Endothelial cell of umbilical vein (primary cell): ENCODE measurements at regions not wholly inside any gene's neighbourhood (a gene's known extent, or its start where the extent isn't known, plus 50 kb on each side); places are given as distances from the start of the nearest gene placed in this dataset.

Experiments used
- BruUV-seq: library from RNA; stranded (reverse); fragments of 400-500 nt; replicated peaks from 2 replicates; lab custom pipeline; 2021; lab: Mats Ljungman, UMichigan
- CTCF ChIA-PET: fragments of 300-600, 350-600 bp; sonication (Branson Sonifier 250); formaldehyde crosslinking; loops from one replicate; lab custom pipeline; 2021; ENCODE audit warnings: antibody characterized with exemption, inconsistent platforms; lab: Charles Lee
- POLR2A ChIA-PET: fragments of 300-600, 350-600 bp; sonication (Branson Sonifier 250); formaldehyde crosslinking; loops from one replicate; lab custom pipeline; 2021; ENCODE audit warnings: antibody characterized with exemption, inconsistent platforms; lab: Charles Lee
- DNase-seq: peaks from one replicate; pipeline ENCODE4 v3.0.0-alpha.2; 2011; ENCODE audit warnings: low read depth, low spot score
- FAIRE-seq: peaks from 2 replicates; lab custom pipeline; 2011; peaks lifted over from hg19 to GRCh38; lab: Jason Lieb, UNC
- H2AFZ ChIP-seq: 2 replicates; pipeline ENCODE4 v1.6.0; 2012; ENCODE audit warnings: low read depth, low read length, control low read depth, inconsistent platforms
- H3K27ac ChIP-seq: 2 replicates; pipeline ENCODE4 v1.5.1; 2011; ENCODE audit warnings: low read depth, mild to moderate bottlenecking, control low read depth, low read length, moderate library complexity; ENCODE audit not compliant: insufficient read depth
- H3K27me3 ChIP-seq, 2 experiments: 2 replicates each; pipeline versions ENCODE4 v1.6.0 to v1.6.1; 2011; ENCODE audit warnings: low read length in 2 of 2, mixed read lengths in 1 of 2; ENCODE audit not compliant: control insufficient read depth in 2 of 2, insufficient read depth in 2 of 2
- H3K36me3 ChIP-seq, 2 experiments: 2 replicates in 1 of 2; 3 replicates in 1 of 2; pipeline ENCODE4 v1.5.1; 2011; ENCODE audit warnings: low read length in 2 of 2, mild to moderate bottlenecking in 1 of 2, moderate library complexity in 1 of 2; ENCODE audit not compliant: control insufficient read depth in 2 of 2, insufficient read depth in 2 of 2; ENCODE audit errors: extremely low read depth in 1 of 2
- H3K4me1 ChIP-seq: 3 replicates; pipeline ENCODE4 v1.5.1; 2011; ENCODE audit warnings: mild to moderate bottlenecking, low read length; ENCODE audit not compliant: control insufficient read depth, insufficient read depth; ENCODE audit errors: extremely low read depth
- H3K4me2 ChIP-seq: 2 replicates; pipeline ENCODE4 v1.6.1; 2011; ENCODE audit warnings: low read length, control low read depth, mixed read lengths; ENCODE audit not compliant: insufficient read depth
- H3K4me3 ChIP-seq, 3 experiments: fragments of 200-600 bp in 1 of 3; sonication (generic), shearing (Covaris generic) in 1 of 3; replicated peaks in 1 of 3; 2 replicates each; pipeline ENCODE4 v1.5.1; 2011 to 2016; ENCODE audit warnings: control low read depth in 3 of 3, low read length in 3 of 3, mild to moderate bottlenecking in 2 of 3, inconsistent platforms in 1 of 3, low read depth in 1 of 3, moderate library complexity in 1 of 3; ENCODE audit not compliant: insufficient read depth in 1 of 3
- H3K79me2 ChIP-seq: 2 replicates; pipeline ENCODE4 v1.6.0; 2012; ENCODE audit warnings: low read length, inconsistent platforms; ENCODE audit not compliant: control insufficient read depth, insufficient read depth
- H3K9ac ChIP-seq: replicated peaks from 2 replicates; pipeline ENCODE3; 2011; ENCODE audit warnings: low read length, control low read depth; ENCODE audit not compliant: insufficient read depth; ENCODE audit errors: extremely low read depth
- H3K9me1 ChIP-seq: replicated peaks from 3 replicates; pipeline ENCODE4 v1.6.0; 2011; ENCODE audit warnings: mild to moderate bottlenecking, low read length; ENCODE audit not compliant: control insufficient read depth, insufficient read depth; ENCODE audit errors: extremely low read depth
- H3K9me3 ChIP-seq: replicated peaks from 2 replicates; pipeline ENCODE4 v1.5.1; 2012; ENCODE audit warnings: low read length, inconsistent platforms; ENCODE audit not compliant: control insufficient read depth, insufficient read depth
- H4K20me1 ChIP-seq: replicated peaks from 2 replicates; pipeline ENCODE3; 2011; ENCODE audit warnings: mild to moderate bottlenecking, low read length; ENCODE audit not compliant: control insufficient read depth, insufficient read depth; ENCODE audit errors: extremely low read depth
- EZH2 ChIP-seq: IDR thresholded peaks from 2 replicates; pipeline ENCODE4 v1.6.1; 2012; ENCODE audit warnings: borderline replicate concordance, low read depth, mild to moderate bottlenecking, moderate library complexity, low read length, inconsistent platforms; ENCODE audit not compliant: severe bottlenecking
- FOS ChIP-seq: IDR thresholded peaks from 2 replicates; pipeline ENCODE4 v1.6.1; 2011; ENCODE audit warnings: mild to moderate bottlenecking, low read length, moderate library complexity, borderline replicate concordance; ENCODE audit not compliant: insufficient read depth
- GATA2 ChIP-seq: IDR thresholded peaks from 2 replicates; pipeline ENCODE4 v1.7.0; 2011; ENCODE audit warnings: low read depth, mild to moderate bottlenecking, moderate library complexity, mixed read lengths, low read length; ENCODE audit not compliant: insufficient read length, insufficient read depth
- JUN ChIP-seq: IDR thresholded peaks from 2 replicates; pipeline ENCODE4 v1.6.1; 2011; ENCODE audit warnings: borderline replicate concordance, low read depth; ENCODE audit not compliant: insufficient read length, insufficient read depth
- MAX ChIP-seq: IDR thresholded peaks from 2 replicates; pipeline ENCODE4 v1.6.1; 2011; ENCODE audit not compliant: insufficient read depth, insufficient read length
- MYC ChIP-seq: IDR thresholded peaks from one replicate; pipeline ENCODE4 v1.6.1; 2011; ENCODE audit warnings: mild to moderate bottlenecking, low read depth, low read length
- POLR2A ChIP-seq: IDR thresholded peaks from 2 replicates; pipeline ENCODE4 v1.6.1; 2012; ENCODE audit warnings: low read depth, mild to moderate bottlenecking, control low read depth, low read length
- dilution Hi-C: fragments of 300-500 bp; cut with MboI; formaldehyde crosslinking; loops from one replicate; pipeline ENCODE4 v1.15.0; 2019; ENCODE audit warnings: low sequenced_read_pairs; ENCODE audit not compliant: extremely low pct_ligation_motif_present
- intact Hi-C: fragments of 100-400 bp; cut with micrococcal nuclease; formaldehyde crosslinking; loops from one replicate; pipeline ENCODE4 v1.10.0; 2022
- TF ChIP-seq, protein P1 (sequence below), 2 donors: IDR thresholded peaks; 1 replicate in 1 of 2; 2 replicates in 1 of 2; pipeline ENCODE4 v1.5.1; 2011; ENCODE audit warnings: low read length in 2 of 2, mild to moderate bottlenecking in 2 of 2, moderate library complexity in 2 of 2, control low read depth in 1 of 2, inconsistent platforms in 1 of 2, low read depth in 1 of 2; ENCODE audit not compliant: insufficient read depth in 1 of 2; ENCODE audit errors: extremely low read depth in 1 of 2

DNA sequence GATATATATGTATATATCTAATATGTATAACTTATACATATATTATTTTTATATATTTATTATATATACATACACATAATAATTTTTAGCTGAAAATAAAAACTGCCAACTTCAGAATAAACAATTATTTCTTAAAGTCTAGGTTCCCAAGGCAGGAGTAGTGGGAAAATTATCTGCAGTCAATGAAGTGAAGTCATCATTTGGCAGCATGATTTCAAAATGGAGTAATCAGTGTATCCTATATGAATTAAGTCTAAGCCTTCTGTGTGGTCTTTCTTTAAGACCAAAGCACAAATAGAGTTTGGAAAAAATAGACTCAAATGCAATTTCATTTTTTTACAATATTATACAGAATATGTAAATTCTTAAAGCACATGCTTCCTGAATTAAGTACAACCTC lies 251.0 kb downstream of the SAMD5 start:
- H3K27ac ChIP-seq = no peak overlapping the region
- H3K27me3 ChIP-seq = no peaks in the 10 kb centered on the region
- POLR2A ChIA-PET = no interaction called here
- no peaks in the 10 kb centered on the region for H4K20me1 ChIP-seq
- H3K4me2 ChIP-seq = no peak overlapping the region
- intact Hi-C loops = no loop called here
- H3K36me3 ChIP-seq = no peaks in the 10 kb centered on the region
- FAIRE-seq = no peak
- dilution Hi-C loops = no loop called here
- CTCF ChIA-PET = no interaction called here
- no peak overlapping the region for H3K9ac ChIP-seq
- TF ChIP-seq EZH2 (no peak), FOS (no peak), JUN (no peak), MYC (no peak)
- TF ChIP-seq, protein P1, sequence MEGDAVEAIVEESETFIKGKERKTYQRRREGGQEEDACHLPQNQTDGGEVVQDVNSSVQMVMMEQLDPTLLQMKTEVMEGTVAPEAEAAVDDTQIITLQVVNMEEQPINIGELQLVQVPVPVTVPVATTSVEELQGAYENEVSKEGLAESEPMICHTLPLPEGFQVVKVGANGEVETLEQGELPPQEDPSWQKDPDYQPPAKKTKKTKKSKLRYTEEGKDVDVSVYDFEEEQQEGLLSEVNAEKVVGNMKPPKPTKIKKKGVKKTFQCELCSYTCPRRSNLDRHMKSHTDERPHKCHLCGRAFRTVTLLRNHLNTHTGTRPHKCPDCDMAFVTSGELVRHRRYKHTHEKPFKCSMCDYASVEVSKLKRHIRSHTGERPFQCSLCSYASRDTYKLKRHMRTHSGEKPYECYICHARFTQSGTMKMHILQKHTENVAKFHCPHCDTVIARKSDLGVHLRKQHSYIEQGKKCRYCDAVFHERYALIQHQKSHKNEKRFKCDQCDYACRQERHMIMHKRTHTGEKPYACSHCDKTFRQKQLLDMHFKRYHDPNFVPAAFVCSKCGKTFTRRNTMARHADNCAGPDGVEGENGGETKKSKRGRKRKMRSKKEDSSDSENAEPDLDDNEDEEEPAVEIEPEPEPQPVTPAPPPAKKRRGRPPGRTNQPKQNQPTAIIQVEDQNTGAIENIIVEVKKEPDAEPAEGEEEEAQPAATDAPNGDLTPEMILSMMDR (IDR thresholded peaks at IDR 0.05; ENCODE audit: extremely low read depth in 1 of 2, insufficient read depth in 1 of 2, low read depth in 1 of 2, low read length in 2 of 2) = no peak
- no peak overlapping the region for H3K4me3 ChIP-seq
- no peaks in the 10 kb centered on the region for H3K4me1 ChIP-seq
- no peaks in the 10 kb centered on the region for H3K9me3 ChIP-seq
- H3K9me1 ChIP-seq = no peaks in the 10 kb centered on the region
- no TSS peak for BruUV-seq
- no peak overlapping the region for H2AFZ ChIP-seq
- no peaks in the 10 kb centered on the region for H3K79me2 ChIP-seq
- no peak for DNase-seq

DNA sequence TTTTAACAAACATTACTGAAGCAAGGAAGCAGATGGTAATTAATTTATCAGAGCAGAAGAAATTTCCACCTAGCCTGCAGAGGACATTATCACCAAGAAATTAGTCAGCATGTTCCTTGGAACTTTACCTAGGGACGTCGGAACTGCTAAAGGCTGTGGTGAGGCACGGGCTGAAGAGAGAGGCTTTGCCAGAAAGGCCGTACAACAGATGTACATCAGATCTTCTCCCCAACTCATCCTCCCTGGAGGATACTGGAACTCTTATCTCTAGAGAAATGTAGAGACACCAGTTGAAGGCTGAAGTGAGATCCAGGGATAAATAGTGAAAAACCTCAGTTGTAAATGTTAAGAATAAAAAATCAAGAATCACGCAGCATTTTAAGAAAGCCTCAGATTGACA lies 257.1 kb downstream of the SAMD5 start:
- dilution Hi-C loops = no loop called here
- intact Hi-C loops = no loop called here
- no peak overlapping the region for H3K27ac ChIP-seq
- H3K27me3 ChIP-seq = no peaks in the 10 kb centered on the region
- no peak overlapping the region for H3K4me2 ChIP-seq
- ChIA-PET POLR2A (no interaction called here), CTCF (no interaction called here)
- H3K9me3 ChIP-seq = no peaks in the 10 kb centered on the region
- H3K9me1 ChIP-seq = no peaks in the 10 kb centered on the region
- no TSS peak for BruUV-seq
- no peaks in the 10 kb centered on the region for H4K20me1 ChIP-seq
- H2AFZ ChIP-seq = no peak overlapping the region
- H3K79me2 ChIP-seq = no peaks in the 10 kb centered on the region
- FAIRE-seq = no peak
- no peak overlapping the region for H3K9ac ChIP-seq
- H3K4me1 ChIP-seq = no peaks in the 10 kb centered on the region
- no peak for TF ChIP-seq GATA2
- TF ChIP-seq, protein P1 (IDR thresholded peaks at IDR 0.05; ENCODE audit: extremely low read depth in 1 of 2, insufficient read depth in 1 of 2, low read depth in 1 of 2, low read length in 2 of 2) = no peak
- TF ChIP-seq MAX = no peak
- TF ChIP-seq EZH2 = no peak
- TF ChIP-seq POLR2A = no peak
- H3K4me3 ChIP-seq = no peak overlapping the region
- DNase-seq = no peak
- no peaks in the 10 kb centered on the region for H3K36me3 ChIP-seq
